B cell (primary cell): ENCODE measurements at regions not wholly inside any gene's neighbourhood (a gene's known extent, or its start where the extent isn't known, plus 50 kb on each side); places are given as distances from the start of the nearest gene placed in this dataset.

Experiments used
- EZH2 ChIP-seq: IDR thresholded peaks from 2 replicates; pipeline ENCODE4 v1.6.1; 2012; ENCODE audit warnings: borderline replicate concordance, low read depth, mild to moderate bottlenecking, moderate library complexity, low read length; ENCODE audit not compliant: insufficient read depth, poor library complexity, severe bottlenecking
- TF ChIP-seq, protein P1 (sequence below): fragments of 200-600 bp; IDR thresholded peaks from one replicate; pipeline ENCODE4 v1.8.0; 2022; ENCODE audit warnings: antibody characterized with exemption, mild to moderate bottlenecking

DNA sequence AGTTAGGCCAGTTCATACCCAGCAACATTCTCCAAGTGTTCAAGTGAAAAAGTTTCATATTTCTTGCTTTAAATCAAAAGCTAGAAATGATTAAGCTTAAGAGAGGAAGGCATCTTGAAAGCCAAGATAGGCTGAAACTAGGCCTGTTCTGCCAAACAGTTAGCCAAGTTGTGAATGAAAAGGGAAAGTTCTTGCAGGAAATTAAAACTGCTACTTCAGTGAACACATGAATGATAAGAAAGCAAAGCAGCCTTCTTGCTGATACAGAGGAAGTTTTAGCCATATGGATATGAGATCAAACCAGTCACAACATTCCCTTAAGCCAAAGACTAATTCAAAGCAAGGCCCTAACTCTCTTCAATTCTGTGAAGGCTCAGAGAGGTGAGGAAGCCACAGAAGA lies 274.7 kb downstream of the TUSC7 start:
- TF ChIP-seq, protein P1, sequence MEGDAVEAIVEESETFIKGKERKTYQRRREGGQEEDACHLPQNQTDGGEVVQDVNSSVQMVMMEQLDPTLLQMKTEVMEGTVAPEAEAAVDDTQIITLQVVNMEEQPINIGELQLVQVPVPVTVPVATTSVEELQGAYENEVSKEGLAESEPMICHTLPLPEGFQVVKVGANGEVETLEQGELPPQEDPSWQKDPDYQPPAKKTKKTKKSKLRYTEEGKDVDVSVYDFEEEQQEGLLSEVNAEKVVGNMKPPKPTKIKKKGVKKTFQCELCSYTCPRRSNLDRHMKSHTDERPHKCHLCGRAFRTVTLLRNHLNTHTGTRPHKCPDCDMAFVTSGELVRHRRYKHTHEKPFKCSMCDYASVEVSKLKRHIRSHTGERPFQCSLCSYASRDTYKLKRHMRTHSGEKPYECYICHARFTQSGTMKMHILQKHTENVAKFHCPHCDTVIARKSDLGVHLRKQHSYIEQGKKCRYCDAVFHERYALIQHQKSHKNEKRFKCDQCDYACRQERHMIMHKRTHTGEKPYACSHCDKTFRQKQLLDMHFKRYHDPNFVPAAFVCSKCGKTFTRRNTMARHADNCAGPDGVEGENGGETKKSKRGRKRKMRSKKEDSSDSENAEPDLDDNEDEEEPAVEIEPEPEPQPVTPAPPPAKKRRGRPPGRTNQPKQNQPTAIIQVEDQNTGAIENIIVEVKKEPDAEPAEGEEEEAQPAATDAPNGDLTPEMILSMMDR, result no peak
- no peak for TF ChIP-seq EZH2
